ENCODE measurements at regions not wholly inside any gene's neighbourhood (a gene's known extent, or its start where the extent isn't known, plus 50 kb on each side); places are given as distances from the start of the nearest gene placed in this dataset.

GRCh38 chr22:48687606-48688005 lies 1140.1 kb downstream of the BRD1 start:
- DNase-seq (ENCODE audit: low read depth, low spot score) = no peak

DNA sequence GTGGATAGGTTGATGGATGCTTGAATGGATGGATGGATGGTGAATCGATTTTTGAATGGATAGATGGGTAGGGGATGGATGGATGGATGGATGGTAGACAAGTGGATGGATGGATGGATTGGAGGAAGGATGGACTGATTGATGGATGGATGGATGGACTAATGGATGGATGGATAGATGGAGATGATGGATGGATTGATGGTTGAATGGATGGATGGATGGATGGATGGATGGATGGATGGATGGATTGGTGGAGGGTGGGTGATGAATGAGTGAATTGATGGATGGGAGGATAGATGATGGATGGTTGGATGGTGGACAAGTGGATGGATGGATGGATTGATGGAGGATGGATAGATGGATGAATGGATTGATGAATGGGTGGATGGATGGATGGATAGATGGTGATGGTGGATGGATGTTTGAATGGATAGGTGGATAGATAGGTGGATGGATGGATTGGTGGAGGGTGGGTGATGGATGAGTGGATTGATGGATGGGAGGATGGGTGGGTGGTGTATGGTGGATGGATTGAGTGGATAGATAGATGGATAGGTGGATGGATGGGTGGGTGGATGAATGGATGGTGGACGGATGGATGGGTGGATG lies 1140.9 kb downstream of the BRD1 start:
- DNase-seq (ENCODE audit: low read depth, low spot score) = no peak

GRCh38 chr22:48685767-48686166 lies 1141.9 kb downstream of the BRD1 start:
- DNase-seq (ENCODE audit: low read depth, low spot score) = no peak

GRCh38 chr22:48683640-48684039 lies 1144.0 kb downstream of the BRD1 start:
- no peak for DNase-seq (ENCODE audit: low read depth, low spot score)

DNA sequence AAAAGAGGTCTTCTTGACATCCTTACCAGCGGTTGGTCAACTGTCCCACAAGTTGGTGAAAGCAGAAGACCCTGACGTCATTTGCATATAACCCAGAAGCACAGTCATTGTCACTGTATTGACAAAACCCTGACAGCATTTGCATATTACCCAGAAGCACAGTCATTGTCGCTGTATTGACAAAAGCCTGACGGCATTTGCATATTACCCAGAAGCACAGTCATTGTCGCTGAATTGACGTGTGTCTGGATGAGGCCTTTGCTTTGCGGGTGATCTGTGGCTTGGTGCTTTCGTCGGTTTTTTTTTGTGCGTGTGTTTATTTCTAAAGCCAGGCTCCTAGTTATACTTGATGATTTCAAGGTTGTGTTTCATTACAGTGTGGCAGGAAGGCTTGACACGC lies 1145.2 kb downstream of the BRD1 start:
- no peak for DNase-seq (ENCODE audit: low read depth, low spot score)

GRCh38 chr22:48680601-48681000 lies 1147.1 kb downstream of the BRD1 start:
- no peak for DNase-seq (ENCODE audit: low read depth, low spot score)

GRCh38 chr22:48679656-48680555 lies 1147.8 kb downstream of the BRD1 start:
- DNase-seq (ENCODE audit: low read depth, low spot score) = no peak

DNA sequence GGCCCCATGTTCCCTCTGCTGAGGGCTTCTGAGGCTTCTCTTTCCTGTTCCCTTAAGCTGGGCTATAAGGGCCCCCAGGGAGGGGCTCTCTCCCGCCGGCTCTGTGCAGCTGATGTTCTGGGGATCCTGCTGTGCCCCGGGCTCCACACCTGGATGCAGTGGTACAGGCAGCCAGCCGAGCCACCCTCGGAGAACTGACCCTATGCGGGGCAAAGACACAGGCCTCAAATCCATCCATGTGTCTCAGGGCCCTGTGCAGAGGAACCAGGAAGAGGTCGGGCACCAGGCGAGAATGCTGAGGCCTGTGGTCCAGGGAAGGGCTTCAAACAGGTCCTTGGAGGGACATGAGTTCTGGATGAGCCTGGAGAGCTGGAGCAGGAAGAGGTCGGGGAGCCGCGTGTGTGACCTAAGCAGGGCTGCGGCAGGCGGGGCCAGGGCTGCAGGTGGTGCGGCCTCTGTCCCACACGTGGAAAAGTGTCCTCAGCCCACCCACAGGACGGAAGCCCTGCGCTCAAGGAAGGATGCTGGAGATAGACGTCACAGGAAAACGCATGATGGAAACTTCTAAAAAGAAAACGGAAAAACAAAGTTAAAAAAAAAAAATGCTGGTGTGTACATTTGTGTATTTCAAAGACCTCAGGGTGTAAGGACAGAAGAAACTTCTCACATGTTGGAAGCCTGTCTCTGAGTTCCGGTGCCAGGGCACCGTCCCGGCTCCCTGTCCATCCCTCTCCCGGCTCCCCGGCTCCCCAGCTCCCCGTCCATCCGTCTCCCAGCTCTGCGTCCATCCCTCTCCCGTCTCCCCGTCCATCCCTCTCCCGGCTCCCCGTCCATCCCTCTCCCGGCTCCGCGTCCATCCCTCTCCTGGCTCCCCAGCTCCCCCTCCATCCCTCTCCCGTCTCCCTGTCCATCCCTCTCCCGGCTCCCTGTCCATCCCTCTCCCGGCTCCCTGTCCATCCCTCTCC lies 1149.2 kb downstream of the BRD1 start:
- no peak for DNase-seq (ENCODE audit: low read depth, low spot score)

DNA sequence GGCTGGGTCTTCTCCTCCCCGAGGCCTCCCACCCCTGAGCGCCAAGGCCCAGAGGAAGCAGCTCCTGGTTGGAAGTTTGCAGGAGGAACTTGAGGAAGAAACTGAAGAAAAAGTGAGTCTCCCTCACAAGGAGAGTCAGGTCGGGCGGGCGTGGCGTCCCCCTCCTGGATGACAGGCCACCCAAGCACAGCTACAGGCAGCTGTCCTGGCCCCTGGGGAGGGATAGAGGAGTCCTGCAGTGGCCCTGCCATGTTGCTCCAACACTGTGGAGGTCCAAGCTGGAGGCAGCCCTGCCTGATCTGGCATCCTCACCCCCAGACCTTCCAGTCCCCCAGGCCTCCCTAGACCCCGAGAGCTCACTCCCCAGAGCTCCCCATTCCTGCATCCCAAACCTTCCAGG lies 1150.1 kb downstream of the BRD1 start:
- no peak for DNase-seq (ENCODE audit: low read depth, low spot score)

DNA sequence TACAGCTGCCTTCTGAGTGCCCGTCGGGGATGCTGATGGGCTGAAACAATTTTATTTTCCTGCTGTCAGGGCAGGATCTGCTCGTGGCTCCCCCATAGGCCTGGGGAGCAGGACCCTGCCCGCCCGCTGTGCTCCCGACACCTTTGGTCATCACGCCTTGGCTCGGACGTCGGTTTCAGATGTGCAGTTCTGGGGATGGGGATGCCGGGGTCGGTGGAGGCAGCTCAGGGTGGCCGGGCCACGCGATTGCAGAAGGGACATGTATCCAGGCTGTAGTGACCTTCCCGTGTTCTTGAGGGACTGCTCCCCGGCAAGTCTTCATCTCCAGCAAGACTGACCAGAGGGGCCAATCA lies 1150.5 kb downstream of the BRD1 start:
- no peak for DNase-seq (ENCODE audit: low read depth, low spot score)

GRCh38 chr22:48676266-48677167 lies 1151.2 kb downstream of the BRD1 start:
- DNase-seq (ENCODE audit: low read depth, low spot score) = no peak

DNA sequence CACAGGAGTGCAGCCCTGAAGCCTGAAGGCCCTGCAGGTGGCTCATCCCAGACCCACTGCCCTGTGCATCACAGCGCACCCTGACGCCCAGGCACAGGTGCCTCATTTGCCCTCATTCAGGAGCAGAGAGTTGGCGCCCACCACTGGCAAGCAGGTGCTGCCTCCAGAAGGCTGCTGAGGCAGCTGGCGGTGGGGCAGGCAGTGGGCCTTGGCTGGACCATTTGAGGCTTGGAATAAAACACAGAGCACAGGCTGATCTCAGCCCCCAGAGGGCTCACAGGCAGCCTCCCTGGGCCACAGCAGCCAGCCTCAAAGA lies 1151.9 kb downstream of the BRD1 start:
- no peak for DNase-seq (ENCODE audit: low read depth, low spot score)

DNA sequence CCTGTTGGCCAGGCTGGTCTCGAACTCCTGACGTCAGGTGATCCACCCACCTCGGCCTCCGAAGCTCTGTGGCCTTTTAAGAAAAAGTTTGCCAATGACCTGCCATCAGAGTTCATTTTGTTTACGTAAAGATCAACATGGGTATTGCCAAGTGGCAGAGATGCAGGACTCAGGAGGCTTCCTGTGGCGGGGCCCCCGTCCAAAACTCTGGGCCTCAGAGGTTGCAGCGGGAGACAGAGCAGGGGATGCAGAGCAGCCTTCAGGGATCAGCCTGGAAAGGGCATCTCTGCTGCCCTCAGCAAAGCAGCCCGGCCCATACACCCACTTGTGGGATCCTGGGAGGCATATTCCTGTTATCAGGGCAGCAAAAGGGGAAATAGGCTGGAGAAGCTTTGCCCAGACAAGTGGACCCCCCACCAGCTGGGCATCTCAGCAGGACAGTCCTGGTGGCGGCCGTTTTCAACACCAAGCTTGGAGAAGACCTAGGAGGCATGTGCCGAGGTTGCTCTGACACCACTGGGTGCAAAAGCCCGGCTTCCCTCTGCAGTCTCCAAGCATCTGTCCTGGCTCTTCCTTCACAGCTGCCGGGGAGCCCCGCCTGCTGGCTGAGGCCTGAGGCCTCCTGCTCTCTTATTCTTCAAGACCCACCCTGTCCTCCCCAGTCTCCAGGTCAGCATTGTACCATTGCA lies 1152.4 kb downstream of the BRD1 start:
- DNase-seq (ENCODE audit: low read depth, low spot score) = no peak

DNA sequence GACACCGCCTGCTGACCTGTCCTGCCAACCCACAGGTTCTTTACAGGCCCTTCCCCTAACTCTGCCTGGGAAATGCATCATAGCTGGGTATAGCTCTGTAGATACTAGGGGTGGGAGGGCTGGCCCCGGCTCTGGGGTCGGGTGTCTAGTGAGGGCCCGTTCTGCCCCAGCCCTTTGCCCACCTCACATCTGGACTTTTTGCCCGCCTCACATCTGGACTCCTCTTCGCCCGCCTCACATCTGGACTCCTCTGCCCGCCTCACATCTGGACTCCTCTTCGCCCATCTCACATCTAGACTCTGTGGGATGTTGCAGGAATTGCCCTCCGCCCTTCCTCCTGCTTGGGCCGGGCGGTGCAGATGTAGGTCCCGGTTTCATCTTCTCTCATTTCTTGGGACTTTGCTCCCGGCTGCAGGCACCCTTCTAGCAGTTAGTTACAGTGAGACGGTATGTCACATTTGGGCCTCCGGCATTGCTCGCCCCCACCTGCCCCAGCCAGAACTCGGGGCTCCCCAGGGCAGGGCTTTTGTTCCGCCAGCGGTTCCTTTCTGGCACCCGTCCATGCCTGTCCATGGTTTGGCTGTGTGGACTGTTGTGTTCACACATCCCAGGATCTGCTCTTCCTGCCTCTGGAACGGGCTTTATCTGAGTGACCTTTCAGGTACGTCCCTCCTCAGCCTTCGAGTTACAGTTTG lies 1153.7 kb downstream of the BRD1 start:
- DNase-seq (ENCODE audit: low read depth, low spot score) = no peak

GRCh38 chr22:48672387-48672786 lies 1155.3 kb downstream of the BRD1 start:
- no peak for DNase-seq (ENCODE audit: low read depth, low spot score)

DNA sequence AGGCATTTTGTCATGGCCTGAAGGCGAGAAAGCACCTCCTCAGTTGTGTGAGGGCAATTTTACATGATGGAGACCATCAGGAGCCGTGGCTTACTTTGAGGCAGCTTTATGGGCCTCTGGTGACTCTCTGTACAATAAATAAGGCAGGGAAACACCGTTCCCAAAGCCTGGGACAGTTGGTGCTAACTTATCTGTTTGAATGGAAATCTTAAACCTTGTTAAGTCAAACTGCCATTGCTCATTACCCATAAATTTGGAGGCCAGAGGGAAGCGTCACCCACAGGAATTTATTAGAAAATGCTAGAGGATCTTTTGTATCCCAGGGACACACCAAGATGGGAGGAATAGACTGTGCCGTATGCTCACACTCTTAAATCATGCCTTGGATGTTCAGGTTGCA lies 1156.9 kb downstream of the BRD1 start:
- no peak for DNase-seq (ENCODE audit: low read depth, low spot score)

DNA sequence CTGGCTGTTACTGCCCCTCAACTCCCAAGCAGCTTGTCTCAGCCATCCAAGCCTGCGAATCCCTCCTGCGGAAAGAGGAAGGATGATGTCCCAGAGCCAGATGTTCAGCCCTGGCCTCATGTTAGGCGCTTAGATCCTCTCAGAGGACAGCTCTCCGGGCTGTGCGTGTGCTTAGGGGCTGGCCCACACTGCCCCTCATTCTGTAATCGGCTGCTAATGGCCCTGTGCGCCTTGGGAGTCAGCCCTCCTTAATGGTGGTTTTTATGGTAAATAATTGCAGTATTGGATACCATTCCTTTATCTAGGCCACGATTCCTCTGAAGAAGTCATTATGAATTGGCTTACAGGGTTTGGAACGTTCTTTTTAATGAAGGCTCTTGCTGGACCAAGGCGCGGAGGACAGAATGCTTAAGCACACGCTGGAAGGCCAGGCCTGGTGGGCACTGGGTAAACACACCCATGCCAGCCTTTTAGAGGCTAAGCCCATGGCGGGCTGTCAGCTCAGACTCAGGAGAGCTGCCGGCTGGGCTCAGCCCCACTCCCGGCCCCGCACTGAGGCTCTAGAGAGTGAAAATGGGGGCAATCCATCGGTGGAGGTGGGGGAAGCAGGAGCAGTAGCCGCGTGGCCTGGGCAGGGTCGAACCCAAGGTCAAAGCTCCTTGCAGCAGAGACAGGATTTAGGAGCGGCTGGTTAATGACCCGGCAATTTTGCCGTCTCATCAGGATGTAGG lies 1157.5 kb downstream of the BRD1 start:
- no peak for DNase-seq (ENCODE audit: low read depth, low spot score)

DNA sequence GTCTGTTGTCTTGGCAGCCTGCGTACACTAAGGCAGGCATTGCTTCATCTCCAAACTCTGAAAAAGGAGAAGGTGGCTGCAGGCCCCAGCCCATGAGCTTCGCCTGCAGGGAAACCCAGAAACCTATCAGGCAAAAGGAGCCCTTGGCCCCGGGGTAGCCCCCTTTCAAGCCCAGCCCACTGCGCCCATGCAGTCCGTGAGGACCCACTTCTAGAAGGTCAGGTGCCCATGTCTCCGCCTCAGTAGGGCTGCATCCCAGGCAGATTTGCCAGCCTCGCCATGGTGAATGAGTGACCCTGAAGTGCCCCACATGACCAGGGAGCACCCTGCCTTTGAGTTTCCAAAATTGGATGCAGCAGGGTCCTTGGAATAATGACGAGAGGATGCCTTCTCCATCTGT lies 1158.4 kb downstream of the BRD1 start:
- no peak for DNase-seq (ENCODE audit: low read depth, low spot score)

- DNase-seq (ENCODE audit: low read depth, low spot score) = no peak
Measured at GRCh38 chr22:48667289-48667688, 1160.4 kb downstream of the BRD1 start.
